ENCODE measurements at regions not wholly inside any gene's neighbourhood (a gene's known extent, or its start where the extent isn't known, plus 50 kb on each side); places are given as distances from the start of the nearest gene placed in this dataset.

DNA sequence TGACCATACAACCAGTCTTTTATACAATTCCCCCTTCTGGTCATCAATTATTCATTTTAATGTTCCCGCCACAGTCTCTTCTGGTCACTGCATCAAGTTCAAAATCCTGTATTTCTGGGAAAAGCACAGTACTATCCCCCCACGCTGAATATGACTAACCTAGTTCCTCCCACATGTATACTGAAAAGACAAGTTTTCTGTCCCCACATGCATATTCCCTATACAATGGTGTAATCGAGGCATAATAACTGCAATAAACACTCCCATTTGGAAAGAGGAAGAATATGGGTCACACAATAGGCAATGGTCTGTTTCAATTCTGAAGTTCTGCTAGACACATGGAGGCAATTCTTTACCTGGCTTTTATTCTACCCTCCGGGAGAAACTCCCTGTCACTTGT lies 344.9 kb downstream of the EFNA5 start:
- DNase-seq: no peak

GRCh38 chr5:107324809-107325208 lies 345.9 kb downstream of the EFNA5 start:
- DNase-seq: no peak

DNA sequence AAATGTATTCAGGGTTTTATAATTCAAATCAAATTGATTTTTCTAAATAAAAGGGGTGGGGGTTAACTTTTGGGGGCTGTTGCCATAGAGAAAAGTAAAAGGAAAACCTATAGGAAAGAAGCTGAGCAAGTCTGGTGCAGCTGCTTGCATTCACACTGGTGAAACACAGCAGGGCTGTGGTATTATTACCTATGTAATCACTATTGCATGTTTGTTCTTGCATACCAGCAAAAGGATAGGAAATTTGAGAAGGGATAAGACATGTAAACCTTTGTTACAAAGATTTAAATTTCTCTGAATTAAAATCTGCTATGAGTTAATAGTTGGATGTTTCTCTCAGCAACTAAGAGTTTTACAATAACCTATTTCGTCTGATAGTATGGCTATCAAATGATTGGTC lies 346.7 kb downstream of the EFNA5 start:
- DNase-seq: no peak

GRCh38 chr5:107323536-107323935 lies 347.2 kb downstream of the EFNA5 start:
- no peak for DNase-seq

DNA sequence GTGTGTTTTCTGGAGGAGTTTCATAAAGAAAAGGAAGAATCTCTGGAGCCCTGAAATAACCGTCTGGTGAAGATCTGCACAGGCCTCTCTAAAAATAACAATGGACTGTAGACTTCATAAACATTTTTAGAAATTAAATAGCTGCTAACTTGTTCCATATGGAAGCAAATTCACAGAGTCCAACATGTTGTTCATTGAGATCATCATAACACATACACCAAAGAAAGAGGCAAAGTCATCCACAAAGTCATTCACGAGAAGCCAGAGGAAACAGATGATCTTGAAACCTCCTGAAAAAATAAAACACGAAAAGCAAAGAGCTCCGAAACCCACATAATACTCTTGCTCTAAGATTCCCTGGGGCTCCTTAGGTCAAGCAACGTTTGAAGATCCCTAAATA lies 347.8 kb downstream of the EFNA5 start:
- DNase-seq: no peak

- DNase-seq: no peak
These were observed 348.8 kb downstream of the EFNA5 start for GRCh38 chr5:107321906-107322305.

DNA sequence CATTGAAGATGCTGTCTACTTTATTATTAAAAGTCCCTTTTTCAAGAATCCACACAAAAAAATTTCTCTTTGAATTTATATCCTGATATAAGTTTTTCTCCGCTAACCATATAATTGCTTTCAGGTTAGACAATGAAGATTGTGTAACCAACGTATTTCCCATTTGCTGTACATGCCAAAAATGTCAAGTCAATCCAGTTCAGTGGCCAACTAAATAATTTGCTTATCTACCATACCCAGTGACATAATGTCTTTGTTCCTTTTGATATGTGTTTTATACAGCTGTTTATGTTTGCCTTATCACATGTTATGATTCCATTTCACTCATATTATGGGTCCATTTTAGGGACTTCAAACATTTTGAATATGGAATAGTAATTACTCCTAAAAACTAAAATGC lies 349.9 kb downstream of the EFNA5 start:
- no peak for DNase-seq

DNA sequence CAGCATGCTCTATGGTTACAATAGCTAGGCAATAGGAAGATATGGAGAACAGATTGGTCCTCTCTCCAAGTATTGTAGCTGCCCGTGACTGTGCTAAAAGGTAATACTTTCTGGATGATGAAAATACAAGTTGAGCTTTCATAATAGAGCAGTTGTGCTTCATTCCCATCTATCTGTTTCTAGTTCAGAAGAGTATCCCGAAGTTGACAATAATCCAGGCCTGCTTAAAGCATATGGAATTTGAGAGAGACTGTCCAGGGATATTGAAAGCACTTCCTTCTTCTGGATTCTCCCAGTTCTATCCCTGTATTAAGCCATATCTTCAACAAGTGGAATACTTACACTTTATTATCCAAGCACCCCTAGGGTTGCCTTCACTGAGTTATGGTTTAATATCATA lies 350.4 kb downstream of the EFNA5 start:
- no peak for DNase-seq

- DNase-seq: no peak
These were observed 350.8 kb downstream of the EFNA5 start for GRCh38 chr5:107319901-107320300.

DNA sequence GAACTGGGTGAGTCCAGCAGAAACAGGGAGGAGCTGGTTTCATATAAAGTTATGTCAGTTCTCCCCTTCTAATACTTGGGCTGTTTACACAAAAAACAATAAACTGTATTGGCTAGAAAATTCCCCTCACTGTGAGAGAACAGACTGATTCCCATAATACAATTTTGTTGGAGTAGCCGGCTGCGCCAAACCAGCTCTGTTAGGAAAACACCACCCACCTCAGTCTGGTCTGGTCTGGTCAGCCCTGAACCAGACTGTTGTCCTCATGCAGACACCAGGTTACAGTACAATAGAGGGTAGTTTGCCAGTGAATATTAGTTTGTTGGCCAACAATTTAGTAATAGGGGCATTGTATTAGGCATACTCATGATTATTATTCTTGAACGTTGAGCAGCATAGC lies 356.4 kb downstream of the EFNA5 start:
- no peak for DNase-seq

DNA sequence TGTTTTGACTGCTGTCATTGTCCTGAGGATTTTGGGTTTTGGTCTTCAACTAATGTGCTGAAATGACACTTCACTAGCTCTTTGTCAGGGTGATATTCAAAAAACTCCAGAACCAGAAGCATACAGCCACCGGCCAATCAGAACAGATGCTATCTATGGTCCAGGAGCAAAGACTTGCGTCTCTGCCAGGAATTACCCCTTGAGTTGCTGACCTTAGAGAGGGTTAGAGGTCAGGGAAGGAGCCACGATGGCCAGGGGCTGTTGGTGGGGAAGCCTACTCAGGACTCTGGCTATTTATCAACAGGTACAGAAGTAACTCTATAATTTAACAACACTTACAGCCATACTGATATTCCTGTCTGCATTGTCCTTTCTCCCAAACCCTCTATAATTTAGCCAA lies 356.8 kb downstream of the EFNA5 start:
- no peak for DNase-seq

- DNase-seq: no peak
These were observed 357.6 kb downstream of the EFNA5 start for GRCh38 chr5:107313098-107313497.

- DNase-seq: no peak
These were observed 360.6 kb downstream of the EFNA5 start for GRCh38 chr5:107310181-107310580.

DNA sequence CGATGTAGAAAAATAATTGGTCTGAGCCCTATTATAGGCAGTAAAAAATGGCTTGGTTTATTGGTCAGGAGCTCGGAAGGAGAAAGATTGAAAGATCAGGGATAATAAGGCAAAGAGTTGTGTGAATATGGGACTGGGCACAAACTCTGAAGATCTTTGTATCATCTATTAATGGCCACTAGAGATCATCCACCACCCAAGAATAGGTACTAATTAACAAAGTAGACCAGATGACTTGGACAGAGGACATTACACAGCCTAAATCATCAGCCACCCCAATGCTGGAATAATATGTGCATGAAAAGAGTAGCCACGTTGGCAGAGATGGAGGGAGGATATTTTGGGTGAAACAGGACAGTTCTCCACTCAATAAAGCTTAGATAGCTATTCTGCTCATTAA lies 364.1 kb downstream of the EFNA5 start:
- no peak for DNase-seq

DNA sequence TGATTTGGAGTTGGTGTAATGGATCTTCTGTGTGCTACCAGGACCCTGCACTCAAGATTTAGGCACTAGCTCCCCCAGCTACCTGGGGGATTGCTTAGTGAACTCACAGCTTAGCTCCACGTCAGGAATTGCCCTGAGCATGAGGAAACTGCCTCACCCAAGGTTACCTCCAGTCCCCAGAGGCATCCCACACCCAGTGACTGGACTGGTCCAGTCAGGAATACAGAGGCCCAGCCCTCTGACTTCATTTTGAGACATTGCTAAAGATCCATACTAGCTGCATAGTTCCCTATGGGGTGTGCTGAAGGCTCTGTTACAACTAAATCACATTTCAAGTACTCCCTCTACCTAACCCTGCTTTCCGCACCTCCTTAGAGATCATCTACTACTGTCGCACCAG lies 364.7 kb downstream of the EFNA5 start:
- no peak for DNase-seq

GRCh38 chr5:107304684-107305083 lies 366.1 kb downstream of the EFNA5 start:
- DNase-seq: no peak

DNA sequence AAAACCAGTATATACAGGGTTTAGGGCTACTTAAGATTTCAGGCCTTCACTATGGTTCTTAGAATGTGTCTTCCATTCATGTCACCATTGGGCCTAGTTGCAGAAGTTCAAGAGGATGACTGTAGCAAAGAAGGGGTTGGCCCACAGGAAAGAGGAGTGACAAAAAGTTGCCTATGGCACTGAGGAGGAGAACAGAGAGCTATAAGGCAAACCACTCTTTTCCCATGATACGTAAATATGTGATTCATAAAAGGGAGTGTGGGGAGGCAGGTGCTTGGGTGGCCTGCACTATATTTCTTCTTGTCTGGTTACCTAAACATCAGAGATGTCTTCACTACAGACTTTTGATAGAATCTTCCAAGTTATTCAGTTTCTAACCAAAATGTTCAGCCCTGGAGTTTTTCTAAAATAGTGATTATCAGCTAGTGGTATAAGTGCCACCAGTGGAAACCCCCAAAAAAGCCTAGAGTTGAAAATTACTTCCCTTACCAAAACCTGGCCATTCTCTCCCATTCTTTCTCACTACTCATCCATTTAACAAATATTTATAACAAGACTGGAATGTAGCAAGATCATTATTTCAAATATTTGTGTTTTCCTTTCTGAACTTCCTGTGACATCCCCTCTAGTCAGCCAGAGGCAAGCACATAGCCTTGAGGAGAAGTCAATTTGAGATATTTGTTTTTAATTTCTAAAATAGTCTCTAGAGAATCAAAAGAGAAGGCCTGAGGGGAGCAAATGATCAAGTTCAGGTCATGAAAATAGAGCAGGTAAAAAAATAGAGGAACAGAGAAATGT lies 367.4 kb downstream of the EFNA5 start:
- DNase-seq: no peak

DNA sequence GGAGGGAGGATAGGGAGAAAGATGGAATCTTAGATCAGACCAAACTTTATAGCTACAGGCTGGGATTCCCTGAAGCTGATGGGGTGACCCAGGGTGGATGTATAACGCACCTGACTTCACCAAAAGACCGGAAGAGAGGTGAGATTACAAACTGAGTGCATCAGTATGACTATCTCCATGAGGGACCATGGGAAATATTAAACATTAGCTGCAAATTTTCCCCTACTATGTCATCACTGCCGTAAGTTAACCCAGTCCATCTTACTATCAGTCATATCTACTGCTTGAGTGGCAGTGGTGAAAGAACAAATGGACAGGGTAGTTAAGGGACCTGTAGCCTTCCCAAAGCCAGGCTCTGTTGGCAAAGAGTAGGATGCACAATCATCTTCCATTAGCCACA lies 368.3 kb downstream of the EFNA5 start:
- DNase-seq: no peak

GRCh38 chr5:107301999-107302398 lies 368.7 kb downstream of the EFNA5 start:
- no peak for DNase-seq

GRCh38 chr5:107300721-107301327 lies 369.9 kb downstream of the EFNA5 start:
- no peak for DNase-seq

GRCh38 chr5:107296572-107296971 lies 374.2 kb downstream of the EFNA5 start:
- no peak for DNase-seq

- no peak for DNase-seq
These were observed 374.8 kb downstream of the EFNA5 start for GRCh38 chr5:107295914-107296313.

GRCh38 chr5:107294669-107295068 lies 376.1 kb downstream of the EFNA5 start:
- DNase-seq: no peak

DNA sequence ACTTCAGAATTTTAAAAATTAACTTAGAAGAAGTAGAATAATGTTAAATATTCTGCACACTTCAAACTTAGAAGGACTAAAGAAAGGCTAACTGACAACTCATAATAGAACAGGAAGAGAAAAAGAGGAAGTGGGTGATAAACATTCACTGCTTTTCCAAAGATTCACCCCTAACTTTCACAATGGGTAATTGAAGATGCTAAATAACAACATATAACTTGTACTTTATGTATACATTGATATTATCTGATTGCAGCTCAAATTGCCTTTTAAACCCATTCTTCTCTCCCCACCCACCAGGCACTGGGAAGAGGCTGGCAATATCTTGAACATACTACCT lies 376.6 kb downstream of the EFNA5 start:
- DNase-seq: no peak

All from activated gamma-delta T cell (primary cell).